SK-N-SH (cell line): ENCODE measurements at regions not wholly inside any gene's neighbourhood (a gene's known extent, or its start where the extent isn't known, plus 50 kb on each side); places are given as distances from the start of the nearest gene placed in this dataset.

Source experiments
- CHD2 ChIP-seq: fragments of 150-350 bp; IDR thresholded peaks from 2 replicates; pipeline ENCODE4 v1.6.1; 2018; ENCODE audit warnings: low read length; ENCODE audit not compliant: partially characterized antibody
- CTCF ChIP-seq: fragments of 200-600 bp; sonication (generic); IDR thresholded peaks from 2 replicates; pipeline ENCODE4 v1.6.1; 2017; ENCODE audit warnings: antibody characterized with exemption, mild to moderate bottlenecking, moderate library complexity
- FOXM1 ChIP-seq: IDR thresholded peaks from 2 replicates; pipeline ENCODE4 v1.4.0; 2012; ENCODE audit warnings: low read depth, mild to moderate bottlenecking
- GABPA ChIP-seq: IDR thresholded peaks from 2 replicates; pipeline ENCODE4 v1.4.0; 2012; ENCODE audit warnings: low read depth, mild to moderate bottlenecking
- MEF2A ChIP-seq: IDR thresholded peaks from 2 replicates; pipeline ENCODE4 v1.4.0; 2012; ENCODE audit warnings: low read depth, borderline replicate concordance
- RCOR1 ChIP-seq: fragments of 150-350 bp; IDR thresholded peaks from 2 replicates; pipeline ENCODE4 v1.6.1; 2017; ENCODE audit warnings: antibody characterized with exemption, low read length
- REST ChIP-seq: IDR thresholded peaks from 2 replicates; pipeline ENCODE4 v1.6.1; 2012; ENCODE audit warnings: mild to moderate bottlenecking, low read depth, low read length, moderate library complexity
- YY1 ChIP-seq: IDR thresholded peaks from 2 replicates; pipeline ENCODE4 v1.4.0; 2012; ENCODE audit warnings: low read depth, mild to moderate bottlenecking

DNA sequence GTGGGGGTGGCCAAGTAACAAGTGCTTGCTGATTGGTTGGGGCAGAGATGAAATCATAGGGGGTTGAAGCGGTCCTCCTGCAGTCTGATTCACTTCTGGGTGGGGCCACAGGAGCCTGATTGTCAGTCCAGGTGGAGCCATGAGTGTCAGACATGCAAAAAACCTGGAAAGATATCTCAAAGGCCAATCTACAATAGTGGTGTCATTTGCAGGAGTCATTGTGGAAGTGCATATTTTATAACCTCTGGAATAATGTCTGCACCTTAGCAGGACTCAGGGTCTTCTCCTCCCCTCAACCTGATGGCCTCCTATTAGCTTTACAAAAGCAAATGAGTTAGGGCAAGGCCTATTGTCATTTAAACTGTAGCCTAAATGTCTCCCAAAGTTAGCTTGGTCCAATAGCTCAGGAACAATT, 241.4 kb downstream of the NUAK1 start:
- TF ChIP-seq CTCF (no peak), FOXM1 (no peak), RCOR1 (no peak), GABPA (no peak), MEF2A (no peak), CHD2 (no peak), REST (no peak), YY1 (no peak)
